HCT116 (cell line): ENCODE measurements at regions not wholly inside any gene's neighbourhood (a gene's known extent, or its start where the extent isn't known, plus 50 kb on each side); places are given as distances from the start of the nearest gene placed in this dataset.

Experiments
- ATAC-seq: fragments of 200-7000 bp; cut with Tn5 transposase; 2 replicates; pipeline ENCODE4 v1.9.1; 2020; ENCODE audit warnings: mild to moderate bottlenecking, moderate library complexity
- BruUV-seq: library from RNA; stranded (reverse); fragments of 400-500 nt; replicated peaks from 2 replicates; lab custom pipeline; 2021; lab: Mats Ljungman, UMichigan
- CTCF ChIA-PET: fragments of 300-600 bp; sonication (Branson Sonifier 250); formaldehyde crosslinking; loops from one replicate; lab custom pipeline; 2021; ENCODE audit warnings: antibody characterized with exemption; lab: Charles Lee
- POLR2A ChIA-PET: fragments of 300-600, 350-600 bp; sonication (Branson Sonifier 250); formaldehyde crosslinking; loops from one replicate; lab custom pipeline; 2021; ENCODE audit warnings: antibody characterized with exemption; lab: Charles Lee
- RAD21 ChIA-PET, 2 experiments: fragments of 300-600 bp; sonication (Branson Sonifier 250); formaldehyde crosslinking; loops; one replicate each; lab custom pipeline; 2023; ENCODE audit warnings: low total read pairs in 2 of 2; ENCODE audit not compliant: uncharacterized antibody in 2 of 2, unreplicated experiment in 2 of 2, low non-redundant PET in 1 of 2; lab: Charles Lee
- DNase-seq: peaks from one replicate; pipeline ENCODE4 v3.0.0-alpha.2; 2010; ENCODE audit warnings: low read depth, low spot score
- H2AFZ ChIP-seq: fragments of 200-600 bp; shearing (Covaris generic), sonication (generic); 2 replicates; pipeline ENCODE4 v1.6.1; 2017; ENCODE audit warnings: low read depth, mixed run types, mixed read lengths, antibody characterized with exemption, low read length; ENCODE audit not compliant: poor library complexity, severe bottlenecking
- H3K27ac ChIP-seq: 2 replicates; pipeline ENCODE4 v1.5.1; 2012; ENCODE audit warnings: low read depth, low read length
- H3K27me3 ChIP-seq: fragments of 200-600 bp; sonication (generic); 2 replicates; pipeline ENCODE4 v1.6.1; 2016; ENCODE audit warnings: mixed run types, low read length, mixed read lengths; ENCODE audit not compliant: insufficient read depth
- H3K36me3 ChIP-seq, 2 experiments: fragments of 200-500 bp in 1 of 2; fragments of 200-600 bp in 1 of 2; sonication (Bioruptor generic) in 1 of 2; sonication (generic) in 1 of 2; 2 replicates each; pipeline versions ENCODE4 v1.5.1 to v1.6.1; 2014 to 2016; ENCODE audit warnings: low read length in 2 of 2, inconsistent platforms in 1 of 2, mixed read lengths in 1 of 2, mixed run types in 1 of 2; ENCODE audit not compliant: insufficient read depth in 2 of 2, control insufficient read depth in 1 of 2
- H3K4me1 ChIP-seq, 2 experiments: fragments of 200-600 bp in 1 of 2; sonication (generic) in 1 of 2; 2 replicates each; pipeline versions ENCODE4 v1.5.1 to v1.6.1; 2012 to 2017; ENCODE audit warnings: low read length in 2 of 2, inconsistent platforms in 1 of 2, mild to moderate bottlenecking in 1 of 2, mixed read lengths in 1 of 2, mixed run types in 1 of 2, moderate library complexity in 1 of 2; ENCODE audit not compliant: insufficient read depth in 2 of 2, control insufficient read depth in 1 of 2
- H3K4me2 ChIP-seq: fragments of 200-600 bp; sonication (generic); 2 replicates; pipeline ENCODE4 v1.6.1; 2017; ENCODE audit warnings: mixed run types, low read length, mixed read lengths
- H3K4me3 ChIP-seq, 2 experiments: fragments of 200-600 bp in 1 of 2; sonication (generic) in 1 of 2; replicated peaks in 1 of 2; 2 replicates each; pipeline ENCODE4 v1.5.1; 2011 to 2016; ENCODE audit warnings: low read length in 2 of 2, control low read depth in 1 of 2, low read depth in 1 of 2, mild to moderate bottlenecking in 1 of 2, mixed read lengths in 1 of 2, mixed run types in 1 of 2
- H3K79me2 ChIP-seq: fragments of 200-600 bp; sonication (generic); 2 replicates; pipeline ENCODE4 v1.6.1; 2017; ENCODE audit warnings: mild to moderate bottlenecking, mixed run types, low read length, moderate library complexity, mixed read lengths; ENCODE audit not compliant: insufficient read depth
- H3K9ac ChIP-seq: fragments of 200-600 bp; sonication (generic); 2 replicates; pipeline ENCODE4 v1.6.1; 2016; ENCODE audit warnings: low read length, mixed read lengths
- H3K9me2 ChIP-seq: fragments of 200-600 bp; sonication (generic), shearing (Covaris generic); 2 replicates; pipeline ENCODE4 v1.6.1; 2017; ENCODE audit warnings: mixed run types, mild to moderate bottlenecking, moderate library complexity; ENCODE audit not compliant: insufficient read depth
- H3K9me3 ChIP-seq, 2 experiments: fragments of 200-500 bp in 1 of 2; fragments of 200-600 bp in 1 of 2; sonication (Bioruptor generic) in 1 of 2; sonication (generic) in 1 of 2; 2 replicates each; pipeline ENCODE4 v1.6.1; 2014 to 2017; ENCODE audit warnings: low read length in 2 of 2, mixed read lengths in 2 of 2, inconsistent platforms in 1 of 2, low read depth in 1 of 2, mild to moderate bottlenecking in 1 of 2, mixed run types in 1 of 2, moderate library complexity in 1 of 2; ENCODE audit not compliant: control insufficient read depth in 1 of 2, insufficient read depth in 1 of 2
- H4K20me1 ChIP-seq: fragments of 200-600 bp; sonication (generic), shearing (Covaris generic); 2 replicates; pipeline ENCODE4 v1.6.1; 2017; ENCODE audit warnings: mixed run types, mild to moderate bottlenecking, moderate library complexity; ENCODE audit not compliant: insufficient read depth
- CBX3 ChIP-seq: IDR thresholded peaks from 2 replicates; pipeline ENCODE4 v1.6.1; 2012; ENCODE audit warnings: low read depth
- MAX ChIP-seq: IDR thresholded peaks from 2 replicates; pipeline ENCODE4 v1.6.1; 2012
- POLR2AphosphoS5 ChIP-seq: IDR thresholded peaks from 2 replicates; pipeline ENCODE4 v1.6.1; 2011; ENCODE audit warnings: mild to moderate bottlenecking, low read depth, low read length, moderate library complexity
- REST ChIP-seq: IDR thresholded peaks from 2 replicates; pipeline ENCODE4 v1.6.1; 2012; ENCODE audit warnings: low read depth
- SIN3A ChIP-seq: IDR thresholded peaks from 2 replicates; pipeline ENCODE4 v1.6.1; 2012; ENCODE audit warnings: low read depth
- TCF7L2 ChIP-seq: IDR thresholded peaks from 2 replicates; pipeline ENCODE4 v1.7.0; 2011; ENCODE audit warnings: borderline replicate concordance, inconsistent platforms; ENCODE audit not compliant: insufficient read depth, insufficient read length; ENCODE audit errors: extremely low read depth
- ZBTB33 ChIP-seq: IDR thresholded peaks from 2 replicates; pipeline ENCODE4 v1.6.1; 2011; ENCODE audit warnings: mild to moderate bottlenecking, low read length, moderate library complexity; ENCODE audit not compliant: insufficient replicate concordance; ENCODE audit errors: extremely low read depth
- intact Hi-C: fragments of 100-400 bp; cut with micrococcal nuclease; formaldehyde crosslinking; loops from 2 replicates; pipeline ENCODE4 v1.10.0; 2022

GRCh38 chr3:106276755-106277612 lies 408.2 kb upstream of the CBLB start (continued):
- no peak for TF ChIP-seq CBX3
- TF ChIP-seq MAX: no peak

GRCh38 chr3:106277731-106278130 lies 408.9 kb upstream of the CBLB start:
- RAD21 ChIA-PET: no interaction called here

More at GRCh38 chr3:106277731-106278130, 408.9 kb upstream of the CBLB start:
- POLR2A ChIA-PET: no interaction called here
- no peaks in the 10 kb centered on the region for H3K9me3 ChIP-seq
- ATAC-seq (no peak), DNase-seq (no peak)
- no TSS peak for BruUV-seq
- no peaks in the 10 kb centered on the region for H3K27me3 ChIP-seq
- H3K36me3 ChIP-seq: no peaks in the 10 kb centered on the region
- H3K4me1 ChIP-seq: no peaks in the 10 kb centered on the region
- no peak overlapping the region for H3K9ac ChIP-seq
- intact Hi-C loops: no loop called here
- TF ChIP-seq ZBTB33 (no peak), POLR2AphosphoS5 (no peak), TCF7L2 (no peak), REST (no peak), SIN3A (no peak)
- H3K4me2 ChIP-seq: no peak overlapping the region
- H3K4me3 ChIP-seq: no peak overlapping the region
- no peaks in the 10 kb centered on the region for H3K9me2 ChIP-seq
- CTCF ChIA-PET: no interaction called here
- H3K27ac ChIP-seq: no peak overlapping the region
- no peaks in the 10 kb centered on the region for H4K20me1 ChIP-seq
- H3K79me2 ChIP-seq: no peaks in the 10 kb centered on the region
- no peak overlapping the region for H2AFZ ChIP-seq
